Panc1 (cell line): ENCODE measurements at regions not wholly inside any gene's neighbourhood (a gene's known extent, or its start where the extent isn't known, plus 50 kb on each side); places are given as distances from the start of the nearest gene placed in this dataset.

Experiments
- ATAC-seq: fragments of 200-7000 bp; cut with Tn5 transposase; 2 replicates; pipeline ENCODE4 v1.9.1; 2020; ENCODE audit warnings: mild to moderate bottlenecking, moderate library complexity
- BruUV-seq: library from RNA; stranded (reverse); fragments of 400-500 nt; replicated peaks from 2 replicates; lab custom pipeline; 2021; lab: Mats Ljungman, UMichigan
- CTCF ChIA-PET: fragments of 300-600 bp; sonication (Branson Sonifier 250); formaldehyde crosslinking; loops from one replicate; lab custom pipeline; 2022; ENCODE audit warnings: antibody characterized with exemption; lab: Charles Lee
- POLR2A ChIA-PET: fragments of 300-600 bp; sonication (Branson Sonifier 250); formaldehyde crosslinking; loops from one replicate; lab custom pipeline; 2022; ENCODE audit warnings: antibody characterized with exemption; lab: Charles Lee
- DNase-seq: peaks from one replicate; pipeline ENCODE4 v3.0.0-alpha.2; 2010; ENCODE audit warnings: low read depth, low spot score
- H3K27ac ChIP-seq: 2 replicates; pipeline ENCODE4 v1.5.1; 2011; ENCODE audit warnings: mild to moderate bottlenecking, low read length, inconsistent platforms
- H3K27me3 ChIP-seq: fragments of 200-500 bp; sonication (Bioruptor generic); 2 replicates; pipeline ENCODE4 v1.6.0; 2014; ENCODE audit warnings: low read length, inconsistent platforms; ENCODE audit not compliant: control insufficient read depth, insufficient read depth
- H3K36me3 ChIP-seq: fragments of 200-500 bp; sonication (Bioruptor generic); 2 replicates; pipeline ENCODE4 v1.5.1; 2014; ENCODE audit warnings: inconsistent platforms, mild to moderate bottlenecking, low read length, moderate library complexity; ENCODE audit not compliant: control insufficient read depth, insufficient read depth
- H3K4me1 ChIP-seq: 2 replicates; pipeline ENCODE4 v1.5.1; 2011; ENCODE audit warnings: inconsistent platforms, mild to moderate bottlenecking, low read length, moderate library complexity; ENCODE audit not compliant: control insufficient read depth, insufficient read depth
- H3K4me3 ChIP-seq, 2 experiments: 2 replicates each; pipeline ENCODE4 v1.5.1; 2011 to 2012; ENCODE audit warnings: low read depth in 2 of 2, low read length in 2 of 2, mild to moderate bottlenecking in 2 of 2, inconsistent platforms in 1 of 2, moderate library complexity in 1 of 2
- H3K9me3 ChIP-seq: fragments of 200-500 bp; sonication (Bioruptor generic); 2 replicates; pipeline ENCODE4 v1.5.1; 2014; ENCODE audit warnings: low read depth, mild to moderate bottlenecking, inconsistent platforms, low read length, moderate library complexity; ENCODE audit not compliant: control insufficient read depth, insufficient read depth
- CTCF ChIP-seq: fragments of 450-650 bp; IDR thresholded peaks from 2 replicates; pipeline ENCODE4 v1.5.1; 2017; ENCODE audit warnings: mild to moderate bottlenecking
- POLR2AphosphoS5 ChIP-seq: IDR thresholded peaks from 2 replicates; pipeline ENCODE4 v1.6.1; 2012; ENCODE audit warnings: mild to moderate bottlenecking, low read depth, low read length, moderate library complexity
- SIN3A ChIP-seq: IDR thresholded peaks from 2 replicates; pipeline ENCODE4 v1.6.1; 2012; ENCODE audit warnings: low read depth, mild to moderate bottlenecking, low read length, moderate library complexity, borderline replicate concordance; ENCODE audit not compliant: insufficient read depth
- TCF7L2 ChIP-seq: IDR thresholded peaks from 2 replicates; pipeline ENCODE4 v1.6.1; 2011; ENCODE audit warnings: mild to moderate bottlenecking, low read depth, low read length, inconsistent platforms
- in situ Hi-C: cut with HindIII; loops from 2 replicates; pipeline ENCODE4 v1.10.0; 2016; ENCODE audit warnings: low sequenced_read_pairs, low pct_unique_long_range_greater_than_20kb
- intact Hi-C: fragments of 100-400 bp; cut with micrococcal nuclease; formaldehyde crosslinking; loops from one replicate; pipeline ENCODE4 v1.10.0; 2022; ENCODE audit not compliant: unreplicated experiment
- TF ChIP-seq, protein P1 (sequence below), 2 experiments: IDR thresholded peaks; 2 replicates each; pipeline ENCODE4 v1.6.1; 2011 to 2012; ENCODE audit warnings: low read depth in 2 of 2, control low read depth in 1 of 2, low read length in 1 of 2, mild to moderate bottlenecking in 1 of 2, moderate library complexity in 1 of 2; ENCODE audit not compliant: insufficient read depth in 1 of 2

DNA sequence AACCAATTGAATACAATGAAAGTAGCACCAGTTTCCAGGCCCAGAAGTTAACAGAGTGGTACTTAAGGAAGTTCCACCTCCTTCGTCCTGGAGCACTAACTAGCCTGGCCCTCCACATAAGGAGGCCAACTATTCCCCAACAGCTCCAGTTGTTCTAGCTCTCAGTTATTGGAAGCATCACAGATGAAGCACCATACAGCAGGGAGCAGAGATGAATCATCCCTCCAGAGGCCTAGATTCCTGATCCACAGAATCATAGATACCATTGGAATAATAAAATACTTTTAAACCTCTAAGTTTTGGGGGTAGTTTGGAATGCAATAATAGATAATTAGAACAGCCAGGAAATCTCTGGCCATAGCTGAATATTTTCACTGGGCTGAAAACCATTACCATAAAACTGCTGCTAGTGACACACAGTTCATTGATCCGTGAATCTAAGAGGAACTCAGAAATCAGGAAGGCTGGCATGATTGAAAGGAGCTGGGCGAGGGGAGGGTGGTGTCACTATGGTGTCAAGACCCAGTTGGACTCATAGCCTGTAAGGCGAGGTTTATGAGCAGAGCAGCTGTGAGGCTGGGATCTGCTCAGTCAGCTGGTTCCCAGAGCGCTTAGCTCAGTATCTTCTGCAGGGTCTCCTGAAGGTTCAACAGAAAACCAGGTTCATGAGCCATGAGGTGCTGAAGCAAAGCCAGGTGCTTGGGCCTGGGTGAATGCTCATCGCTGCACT, 371.4 kb upstream of the TMTC1 start:
- ATAC-seq (no peak), DNase-seq (no peak)
- POLR2A ChIA-PET = interaction anchor here (0.7 kb wide), 1 partner anchor 207 kb away, joined by 3 read pairs; no protein-coding TSS in a partner anchor
- in situ Hi-C loops (no loop called here), intact Hi-C loops (no loop called here)
- CTCF ChIA-PET = no interaction called here
- Histone ChIP-seq H3K4me3 (no peak overlapping the region), H3K36me3 (no peaks in the 10 kb centered on the region), H3K27ac (no peak overlapping the region), H3K27me3 (no peaks in the 10 kb centered on the region), H3K4me1 (no peaks in the 10 kb centered on the region), H3K9me3 (no peaks in the 10 kb centered on the region)
- TF ChIP-seq POLR2AphosphoS5 (no peak), SIN3A (no peak), CTCF (no peak), TCF7L2 (no peak)
- TF ChIP-seq, protein P1, sequence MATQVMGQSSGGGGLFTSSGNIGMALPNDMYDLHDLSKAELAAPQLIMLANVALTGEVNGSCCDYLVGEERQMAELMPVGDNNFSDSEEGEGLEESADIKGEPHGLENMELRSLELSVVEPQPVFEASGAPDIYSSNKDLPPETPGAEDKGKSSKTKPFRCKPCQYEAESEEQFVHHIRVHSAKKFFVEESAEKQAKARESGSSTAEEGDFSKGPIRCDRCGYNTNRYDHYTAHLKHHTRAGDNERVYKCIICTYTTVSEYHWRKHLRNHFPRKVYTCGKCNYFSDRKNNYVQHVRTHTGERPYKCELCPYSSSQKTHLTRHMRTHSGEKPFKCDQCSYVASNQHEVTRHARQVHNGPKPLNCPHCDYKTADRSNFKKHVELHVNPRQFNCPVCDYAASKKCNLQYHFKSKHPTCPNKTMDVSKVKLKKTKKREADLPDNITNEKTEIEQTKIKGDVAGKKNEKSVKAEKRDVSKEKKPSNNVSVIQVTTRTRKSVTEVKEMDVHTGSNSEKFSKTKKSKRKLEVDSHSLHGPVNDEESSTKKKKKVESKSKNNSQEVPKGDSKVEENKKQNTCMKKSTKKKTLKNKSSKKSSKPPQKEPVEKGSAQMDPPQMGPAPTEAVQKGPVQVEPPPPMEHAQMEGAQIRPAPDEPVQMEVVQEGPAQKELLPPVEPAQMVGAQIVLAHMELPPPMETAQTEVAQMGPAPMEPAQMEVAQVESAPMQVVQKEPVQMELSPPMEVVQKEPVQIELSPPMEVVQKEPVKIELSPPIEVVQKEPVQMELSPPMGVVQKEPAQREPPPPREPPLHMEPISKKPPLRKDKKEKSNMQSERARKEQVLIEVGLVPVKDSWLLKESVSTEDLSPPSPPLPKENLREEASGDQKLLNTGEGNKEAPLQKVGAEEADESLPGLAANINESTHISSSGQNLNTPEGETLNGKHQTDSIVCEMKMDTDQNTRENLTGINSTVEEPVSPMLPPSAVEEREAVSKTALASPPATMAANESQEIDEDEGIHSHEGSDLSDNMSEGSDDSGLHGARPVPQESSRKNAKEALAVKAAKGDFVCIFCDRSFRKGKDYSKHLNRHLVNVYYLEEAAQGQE (IDR thresholded peaks at IDR 0.05; ENCODE audit: insufficient read depth in 1 of 2, low read depth in 2 of 2, low read length in 1 of 2) = no peak
- no TSS peak for BruUV-seq

- Histone ChIP-seq H3K9me3 (no peaks in the 10 kb centered on the region), H3K4me3 (no peak overlapping the region), H3K27me3 (no peaks in the 10 kb centered on the region), H3K27ac (no peak overlapping the region), H3K4me1 (no peaks in the 10 kb centered on the region), H3K36me3 (no peaks in the 10 kb centered on the region)
- in situ Hi-C loops = no loop called here
- TF ChIP-seq POLR2AphosphoS5 (no peak), SIN3A (no peak), CTCF (no peak), TCF7L2 (no peak)
- TF ChIP-seq, protein P1 (IDR thresholded peaks at IDR 0.05; ENCODE audit: insufficient read depth in 1 of 2, low read depth in 2 of 2, low read length in 1 of 2) = no peak
- BruUV-seq = no TSS peak
- ATAC-seq (no peak), DNase-seq (no peak)
- ChIA-PET CTCF (no interaction called here), POLR2A (no interaction called here)
- intact Hi-C loops = no loop called here
Measured at GRCh38 chr12:30153981-30154380, 370.2 kb upstream of the TMTC1 start.
